Stimulated activated CD4-positive, alpha-beta T cell treated with anti-CD3 and anti-CD28 coated beads, TNF-alpha, amount 100 ng/mL, for 24 hours (primary cell): ENCODE measurements at regions not wholly inside any gene's neighbourhood (a gene's known extent, or its start where the extent isn't known, plus 50 kb on each side); places are given as distances from the start of the nearest gene placed in this dataset.
A peak's percentile ranks its signal among the peaks of the same experiment; 100 is the strongest.

Experiments
- DNase-seq, 3 experiments: peaks; one replicate each; pipeline ENCODE4 v3.0.0-alpha.2; 2020; ENCODE audit warnings: low read depth in 3 of 3

GRCh38 chr15:77821188-77821958 lies 188.7 kb upstream of the LINGO1 start:
- DNase-seq = peak in 1 of 3 experiments; percentile 46

GRCh38 chr15:77819851-77820728 lies 187.4 kb upstream of the LINGO1 start:
- no peak for DNase-seq

- DNase-seq = no peak
Observed at GRCh38 chr15:77819048-77819850, 186.5 kb upstream of the LINGO1 start.

- no peak for DNase-seq
Observed at GRCh38 chr15:77818484-77819047, 185.9 kb upstream of the LINGO1 start.

GRCh38 chr15:77817434-77817833 lies 184.7 kb upstream of the LINGO1 start:
- DNase-seq = no peak

GRCh38 chr15:77816983-77817382 lies 184.3 kb upstream of the LINGO1 start:
- DNase-seq = no peak

GRCh38 chr15:77815015-77815414 lies 182.3 kb upstream of the LINGO1 start:
- DNase-seq = no peak

- DNase-seq = no peak
Observed at GRCh38 chr15:77812664-77813063, 180.0 kb upstream of the LINGO1 start.

- DNase-seq = no peak
Observed at GRCh38 chr15:77811270-77811669, 178.6 kb upstream of the LINGO1 start.

GRCh38 chr15:77810130-77810571 lies 177.4 kb upstream of the LINGO1 start:
- DNase-seq = no peak

- no peak for DNase-seq
Observed at GRCh38 chr15:77808581-77809177, 176.0 kb upstream of the LINGO1 start.

GRCh38 chr15:77808075-77808474 lies 175.4 kb upstream of the LINGO1 start:
- no peak for DNase-seq

GRCh38 chr15:77807611-77808010 lies 174.9 kb upstream of the LINGO1 start:
- no peak for DNase-seq

GRCh38 chr15:77807115-77807514 lies 174.4 kb upstream of the LINGO1 start:
- no peak for DNase-seq

GRCh38 chr15:77804210-77804609 lies 171.5 kb upstream of the LINGO1 start:
- no peak for DNase-seq

- no peak for DNase-seq
Observed at GRCh38 chr15:77803487-77803886, 170.8 kb upstream of the LINGO1 start.

GRCh38 chr15:77800305-77800704 lies 167.6 kb upstream of the LINGO1 start:
- DNase-seq = no peak

GRCh38 chr15:77798847-77799246 lies 166.1 kb upstream of the LINGO1 start:
- DNase-seq = no peak

- DNase-seq = no peak
Observed at GRCh38 chr15:77798151-77798835, 165.6 kb upstream of the LINGO1 start.

GRCh38 chr15:77797270-77797669 lies 164.6 kb upstream of the LINGO1 start:
- DNase-seq = no peak
